ENCODE measurements at regions not wholly inside any gene's neighbourhood (a gene's known extent, or its start where the extent isn't known, plus 50 kb on each side); places are given as distances from the start of the nearest gene placed in this dataset.

DNA sequence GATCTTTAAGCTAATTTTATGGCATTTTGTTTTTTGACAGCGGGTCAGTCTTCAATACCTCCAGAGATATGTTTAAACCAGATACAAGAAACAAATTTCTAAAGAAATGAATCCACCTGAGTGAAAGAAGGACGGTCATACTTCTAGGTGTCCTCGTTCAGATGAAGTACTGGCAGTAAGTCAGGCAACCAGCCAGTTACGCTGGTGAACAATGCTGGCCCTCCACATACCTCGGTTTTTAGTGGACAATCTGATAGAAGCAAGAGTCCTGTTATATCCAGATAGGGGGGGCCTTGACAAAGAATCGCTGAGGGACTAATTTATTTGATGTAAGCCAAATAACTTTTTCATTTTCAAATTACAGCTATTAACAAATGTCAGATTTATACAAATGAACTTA, 266.4 kb upstream of the KLF14 start:
- no peak for DNase-seq

DNA sequence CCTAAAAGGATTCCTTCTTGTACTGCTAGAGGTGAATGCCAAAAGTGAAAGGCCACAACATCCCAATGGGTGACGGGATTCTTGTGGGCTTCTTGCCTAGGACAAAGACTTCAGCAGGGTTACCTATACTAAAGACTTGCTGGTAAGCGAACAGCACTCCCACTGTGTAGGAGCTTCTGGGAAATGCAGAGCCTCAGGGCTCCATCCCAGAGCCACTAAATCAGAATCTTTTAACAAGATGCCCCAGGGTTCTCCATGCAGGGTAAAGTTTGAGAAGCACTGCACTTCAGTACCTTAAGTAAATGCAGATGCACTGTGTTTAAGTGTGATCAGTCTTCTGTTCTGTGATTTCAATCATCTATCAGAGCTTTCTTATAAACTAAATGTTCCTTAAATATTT, 266.9 kb upstream of the KLF14 start:
- no peak for DNase-seq

DNA sequence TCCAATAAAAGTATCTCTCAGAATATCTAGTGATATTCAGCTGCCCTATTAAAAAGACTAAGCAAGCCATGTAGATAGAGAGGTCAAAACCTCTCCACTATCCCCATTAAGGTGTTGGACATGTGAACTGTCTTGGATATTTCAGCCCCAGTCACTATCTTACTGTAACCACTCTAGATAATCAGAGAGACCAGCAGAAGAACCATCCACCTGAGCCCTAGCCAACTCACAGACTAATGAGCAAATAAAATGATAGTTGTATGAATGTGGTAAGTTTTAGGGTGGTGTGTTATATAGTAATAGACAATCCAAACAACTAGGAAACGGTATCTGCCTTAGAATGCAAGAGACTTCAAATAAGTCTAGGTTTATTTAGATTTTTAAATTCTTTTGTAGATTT, 268.6 kb upstream of the KLF14 start:
- DNase-seq, result no peak

DNA sequence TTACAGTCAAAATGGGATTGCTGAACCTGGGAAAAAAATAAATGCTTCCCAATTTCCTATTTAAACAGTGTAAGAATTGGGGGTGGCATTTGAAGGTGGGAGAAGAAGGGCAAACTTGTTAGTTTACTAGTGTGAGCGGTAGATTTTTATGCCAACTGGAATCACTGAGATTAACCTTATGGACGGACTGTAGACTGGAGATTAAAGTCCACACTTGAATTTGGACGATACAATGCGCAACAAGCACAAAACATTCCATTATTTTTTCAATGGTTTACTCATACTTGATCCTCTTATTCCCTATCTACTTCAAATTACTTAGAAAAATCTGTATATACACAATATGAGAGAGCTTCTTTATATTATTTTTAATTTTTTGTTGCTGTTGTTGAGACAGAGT, 269.6 kb upstream of the KLF14 start:
- DNase-seq, result no peak

DNA sequence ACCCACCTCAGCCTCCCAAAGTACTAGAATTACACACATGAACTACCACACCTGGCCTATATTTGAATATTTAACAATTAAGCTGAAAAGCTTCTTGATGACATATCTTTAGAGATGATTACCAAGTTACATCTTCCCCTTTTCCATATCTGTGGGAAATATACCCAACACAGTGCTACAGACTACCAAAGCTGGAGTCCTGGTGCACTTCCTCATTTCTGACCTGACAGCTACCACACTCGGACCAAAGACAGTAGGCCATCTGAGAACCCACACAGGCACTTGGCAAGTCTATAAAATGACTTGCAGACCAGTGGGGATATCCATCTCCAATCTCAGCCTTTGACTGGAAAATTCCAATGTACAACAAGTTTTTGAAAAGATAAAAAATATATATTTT, 270.4 kb upstream of the KLF14 start:
- DNase-seq, result no peak

DNA sequence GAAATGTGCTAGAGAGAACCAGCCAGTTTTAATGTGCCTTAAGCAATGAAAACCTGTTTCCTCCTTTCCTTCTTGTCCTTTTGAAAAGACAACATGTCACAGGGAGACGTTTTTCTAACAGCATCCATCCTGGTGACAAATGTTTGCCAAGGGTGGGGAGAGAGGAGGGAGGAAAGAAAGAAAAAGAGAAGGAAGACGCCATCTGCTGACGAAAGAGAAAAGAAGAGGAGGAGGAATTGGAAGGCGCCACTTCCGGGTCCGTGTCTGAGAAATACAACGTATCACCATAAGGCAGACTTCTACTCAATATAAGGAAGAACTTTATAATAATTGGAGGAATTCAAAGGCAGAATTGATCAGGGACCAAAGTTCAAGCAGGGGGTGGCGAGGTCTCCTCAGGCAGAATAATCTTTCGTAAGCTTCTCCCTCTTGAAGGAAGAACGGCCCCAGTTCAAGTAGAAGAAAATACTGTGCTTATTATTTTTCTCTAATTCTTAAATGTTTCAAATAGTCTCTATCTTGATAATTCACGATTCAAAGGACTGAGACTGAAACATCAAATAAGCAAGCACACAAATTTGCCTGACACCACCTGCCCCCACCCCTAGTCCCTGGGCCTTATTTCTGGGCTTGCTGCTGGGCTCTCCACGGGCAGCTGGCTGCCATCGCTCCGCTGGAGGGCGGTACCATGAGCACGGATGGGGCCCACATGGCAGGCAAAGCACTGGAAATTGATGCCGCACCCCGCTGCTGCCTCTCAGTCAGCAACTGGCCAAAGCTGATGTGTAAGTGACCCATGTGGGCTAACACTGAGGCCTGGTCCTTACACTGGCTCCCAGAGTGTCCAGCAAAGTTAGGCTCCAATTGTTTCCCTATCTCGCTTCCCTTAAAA, 273.7 kb upstream of the KLF14 start:
- no peak for DNase-seq

DNA sequence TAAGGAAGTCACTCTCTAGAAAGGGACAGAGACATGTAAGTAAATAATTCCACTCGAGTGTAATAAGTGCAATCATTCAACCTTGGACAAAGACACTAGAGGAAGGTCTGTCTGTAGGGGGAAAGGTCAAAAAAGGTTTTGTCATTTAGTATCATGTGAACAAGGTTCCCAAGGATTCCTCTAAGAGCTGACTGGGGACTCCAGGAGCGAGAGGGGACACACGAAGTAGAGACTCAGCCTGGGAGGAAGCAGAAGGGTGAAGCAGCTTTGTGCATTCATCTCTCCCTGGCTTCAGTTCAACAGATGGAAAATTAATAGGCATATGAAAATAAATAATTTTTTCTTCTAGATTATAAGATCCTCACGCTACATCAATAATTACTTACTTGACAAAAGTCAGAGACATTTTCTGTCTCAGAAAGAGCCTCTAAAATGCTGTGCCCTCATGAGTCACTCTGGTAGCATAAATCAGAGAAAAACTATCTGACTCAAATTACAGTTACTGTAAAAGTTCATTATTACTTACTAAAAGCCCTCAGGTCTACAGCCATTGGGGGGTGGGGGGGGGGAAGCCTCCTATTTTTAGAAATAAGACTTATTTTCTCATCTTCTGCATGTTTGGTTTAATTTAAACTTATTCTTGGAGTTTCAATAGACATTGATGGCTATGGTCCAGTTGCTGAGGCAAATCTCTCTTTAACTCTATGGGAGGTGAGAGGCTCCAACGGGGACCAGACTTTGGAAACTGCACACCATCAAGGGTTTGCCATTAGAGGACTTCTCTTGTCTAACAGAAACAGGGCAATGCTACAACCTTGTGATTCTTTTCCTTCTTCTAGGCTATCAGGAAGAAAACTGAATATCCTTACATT, 275.1 kb upstream of the KLF14 start:
- DNase-seq, result no peak

DNA sequence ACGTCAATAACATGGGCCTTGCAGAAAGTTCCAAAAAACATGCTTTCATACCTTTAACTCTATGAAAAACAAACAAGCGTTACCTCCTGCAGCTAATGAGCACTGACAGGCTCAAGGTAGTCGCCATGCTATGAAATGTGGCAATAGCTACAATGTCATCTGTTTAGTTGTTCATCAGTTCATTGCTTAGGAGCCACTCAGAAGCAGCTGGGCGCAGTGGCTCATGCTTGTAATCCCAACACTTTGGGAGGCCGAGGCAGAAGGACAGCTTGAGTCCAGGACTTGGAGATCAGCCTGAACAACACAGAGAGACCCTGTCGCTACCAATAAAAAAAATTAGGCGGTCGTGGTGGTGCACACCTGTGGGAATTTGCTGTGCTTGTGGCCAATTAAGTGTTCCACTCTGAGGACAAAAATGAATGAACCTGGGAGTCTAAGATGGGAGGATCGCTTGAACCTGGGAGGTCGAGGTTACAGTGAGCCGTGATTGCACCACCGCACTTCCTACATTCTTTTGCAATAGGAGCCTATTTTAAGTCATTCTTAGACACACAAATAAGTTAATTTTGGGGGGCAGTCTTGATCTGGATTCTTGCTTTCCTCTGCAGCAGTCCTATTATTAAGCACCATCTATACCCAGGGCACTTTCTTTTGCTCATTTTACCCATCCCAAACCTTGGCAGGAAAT, 276.2 kb upstream of the KLF14 start:
- DNase-seq, result no peak

DNA sequence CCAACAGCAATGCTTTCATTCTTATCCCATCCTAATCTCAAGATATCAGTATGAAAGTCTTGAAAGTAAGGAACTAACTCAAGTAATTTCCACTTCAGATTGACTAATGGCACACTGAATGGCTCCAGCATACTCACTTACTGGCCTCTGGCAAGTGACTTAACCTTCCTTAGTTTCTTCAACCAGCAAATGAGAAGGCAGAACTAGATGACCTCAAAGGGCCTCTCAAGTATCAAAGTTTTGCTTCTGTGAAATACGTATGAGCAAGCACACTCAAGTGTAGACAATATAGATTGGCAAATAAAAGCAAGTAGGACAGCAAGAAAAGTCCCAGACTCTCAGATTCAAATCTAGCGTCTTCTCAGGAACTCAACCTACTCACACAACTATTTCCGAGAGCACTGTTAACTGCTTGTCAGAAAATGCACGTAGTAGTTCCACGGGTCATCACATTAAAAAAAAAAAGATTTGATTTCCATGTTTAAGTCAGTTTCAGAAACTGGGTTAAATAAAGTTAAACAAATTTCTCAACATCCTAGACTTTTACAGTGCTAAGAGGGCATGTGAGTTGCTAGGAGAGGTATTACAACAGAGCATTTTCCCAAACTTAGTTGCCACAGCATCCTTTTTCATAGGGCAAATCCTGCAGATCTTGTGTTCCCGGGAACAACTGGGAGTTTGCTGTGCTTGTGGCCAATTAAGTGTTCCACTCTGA, 276.9 kb upstream of the KLF14 start:
- no peak for DNase-seq

DNA sequence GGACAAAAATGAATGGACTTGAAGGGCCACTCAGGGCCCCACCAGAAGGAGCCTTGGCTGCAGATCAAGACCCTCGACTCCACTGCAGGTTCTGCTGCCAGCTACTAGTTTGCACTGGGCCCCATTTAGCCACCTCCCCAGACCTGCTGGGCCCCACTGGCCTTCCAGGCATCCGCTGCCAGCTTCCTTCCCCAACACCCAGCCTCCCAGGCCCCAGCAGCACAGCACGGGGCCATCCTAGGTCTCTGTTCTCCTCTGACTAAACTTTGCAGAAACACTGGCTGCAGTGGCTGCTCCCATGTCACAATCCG, 277.4 kb upstream of the KLF14 start:
- no peak for DNase-seq

DNA sequence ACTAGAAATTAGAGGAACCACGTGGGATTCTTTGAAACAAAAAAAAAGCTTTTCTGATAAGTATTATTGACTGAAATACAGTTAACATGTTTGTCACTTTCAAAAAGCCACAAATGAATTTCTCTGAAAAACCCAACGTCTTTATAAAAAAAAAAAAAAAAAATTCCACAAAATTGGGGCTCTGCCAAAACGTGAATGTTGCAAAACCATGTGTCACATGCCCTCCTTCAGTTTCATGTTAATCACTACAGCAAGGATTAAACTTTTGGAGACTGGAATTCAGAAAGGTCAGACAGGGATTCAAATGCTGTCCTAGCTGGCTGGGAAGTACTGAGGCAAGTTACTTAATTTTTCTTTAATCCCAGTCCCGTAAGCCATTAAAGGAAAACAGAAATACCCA, 278.0 kb upstream of the KLF14 start:
- no peak for DNase-seq

DNA sequence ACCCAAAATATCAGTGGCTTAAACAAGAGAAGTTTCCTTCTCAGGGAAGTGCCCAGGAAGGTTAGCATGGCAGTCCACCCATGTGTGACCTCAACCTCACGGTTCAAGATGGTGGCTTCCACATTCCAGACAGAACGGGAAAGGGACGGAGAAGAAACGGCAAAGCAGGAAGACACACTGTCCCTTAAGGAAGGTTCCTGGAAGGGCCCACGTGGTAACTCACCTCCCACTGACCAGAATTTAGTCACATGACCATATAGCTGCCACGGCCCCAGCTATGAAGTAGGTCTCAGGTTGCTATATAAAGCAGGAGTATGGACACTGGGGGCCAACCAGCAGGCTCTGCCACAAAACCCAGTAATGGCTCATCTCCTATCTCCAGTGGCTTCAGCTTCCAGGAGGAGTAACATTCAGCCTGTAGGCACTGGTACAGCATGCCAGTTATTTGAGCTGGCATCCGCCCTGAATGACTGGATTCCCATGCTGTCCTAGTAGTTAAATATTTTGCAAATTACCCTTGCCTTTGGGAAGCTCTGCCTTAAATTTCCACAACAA, 278.5 kb upstream of the KLF14 start:
- no peak for DNase-seq

DNA sequence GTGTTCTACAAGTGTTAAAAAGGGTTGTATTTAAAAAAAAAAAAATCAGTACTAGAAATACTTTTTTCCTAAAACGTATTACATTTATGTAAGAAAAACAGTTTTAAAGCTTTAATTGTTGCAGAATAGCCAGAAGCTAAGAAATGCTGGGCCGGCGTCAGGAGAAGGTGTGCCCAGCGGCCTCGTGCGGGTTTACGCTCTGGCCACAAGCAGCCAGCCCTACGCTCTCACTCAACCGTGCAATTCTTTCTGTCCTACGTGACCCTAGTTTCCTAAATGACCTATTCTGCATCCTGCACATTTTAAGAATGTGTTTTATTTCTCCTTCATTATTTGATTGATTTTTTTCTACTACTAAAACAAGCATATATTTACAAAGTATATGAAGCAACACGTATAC, 279.7 kb upstream of the KLF14 start:
- no peak for DNase-seq

DNA sequence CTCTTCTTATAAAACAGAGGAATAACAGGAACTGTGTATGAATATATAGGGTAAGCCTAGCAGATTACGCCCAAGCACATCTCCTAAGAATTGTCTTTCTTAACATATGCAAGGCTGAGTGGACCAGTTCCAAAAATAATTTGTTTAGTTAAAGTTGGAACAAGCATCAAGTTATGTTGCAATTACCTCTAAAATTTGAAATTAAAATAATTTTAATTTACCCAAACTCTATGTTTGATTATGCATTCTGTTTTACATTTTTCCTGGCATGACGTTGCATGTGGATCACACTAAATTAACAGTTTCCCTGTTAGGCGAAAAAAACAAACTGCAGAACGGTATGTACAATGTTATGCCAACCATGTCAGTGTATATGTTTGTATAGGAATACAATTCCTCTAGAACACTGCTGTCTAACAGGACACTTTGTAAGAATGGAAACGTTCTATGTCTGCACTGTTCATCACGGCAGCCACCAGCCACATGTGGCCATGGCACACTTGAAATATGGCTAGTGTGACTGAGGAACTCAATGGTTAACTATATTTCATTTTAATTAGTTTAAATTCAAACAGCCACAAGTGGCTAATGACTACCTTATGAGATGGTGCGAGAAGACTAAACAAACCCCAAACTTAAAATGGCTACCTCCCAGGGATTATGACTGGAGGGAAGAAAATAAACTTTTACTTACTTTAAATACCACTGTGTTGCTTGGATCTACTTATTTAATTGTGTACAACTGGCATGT, 281.1 kb upstream of the KLF14 start:
- no peak for DNase-seq

DNA sequence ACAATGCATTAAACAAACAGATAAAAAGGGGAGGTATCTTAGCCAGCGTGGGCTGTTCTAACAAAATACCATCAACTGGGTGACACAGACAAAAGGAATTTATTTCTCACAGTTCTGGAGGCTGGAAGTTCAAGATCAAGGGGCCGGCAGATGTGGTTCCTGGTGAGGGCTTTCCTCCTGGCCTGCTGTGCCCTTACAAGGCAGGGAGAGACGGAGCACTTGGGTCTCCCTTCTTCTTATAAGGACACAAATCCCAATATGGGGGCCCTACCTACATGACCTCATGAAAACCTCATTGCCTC, 281.6 kb upstream of the KLF14 start:
- no peak for DNase-seq

DNA sequence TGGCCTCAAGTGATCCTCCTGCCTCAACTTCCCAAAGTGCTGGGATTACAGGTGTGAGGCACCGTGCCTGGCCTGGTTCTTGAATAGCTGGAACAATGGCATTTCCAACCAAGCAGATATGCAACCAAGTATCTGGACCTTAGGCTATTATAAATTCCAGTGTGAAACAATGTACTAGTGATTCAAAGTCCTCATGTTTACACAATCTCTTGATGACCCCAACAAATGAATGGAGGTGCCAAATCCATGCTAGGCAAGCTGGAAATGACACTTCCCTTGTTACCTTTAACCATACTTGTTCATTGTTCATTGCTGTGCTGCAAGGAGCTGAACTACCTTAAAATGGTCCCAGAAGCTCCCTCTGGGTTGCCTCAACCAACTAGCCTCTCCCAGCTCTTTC, 282.2 kb upstream of the KLF14 start:
- DNase-seq, result no peak

DNA sequence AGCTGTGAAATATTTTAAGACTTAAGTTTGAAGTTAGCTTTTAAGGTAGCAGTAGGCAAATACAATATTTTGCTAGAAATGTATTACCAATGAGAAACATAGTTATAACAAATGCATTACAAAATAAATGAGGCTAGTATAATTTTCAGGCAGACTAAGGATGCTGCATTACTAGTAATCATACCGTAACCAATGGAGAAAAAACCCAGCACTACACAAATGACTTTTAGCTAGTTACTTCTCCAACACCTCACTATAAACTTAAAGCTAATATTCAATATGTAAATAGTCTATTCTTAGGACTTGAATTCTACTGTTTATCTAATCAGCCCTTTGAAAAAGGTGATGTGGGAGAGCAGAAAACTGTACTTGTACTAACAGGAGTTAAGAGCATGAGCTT, 285.3 kb upstream of the KLF14 start:
- no peak for DNase-seq

DNA sequence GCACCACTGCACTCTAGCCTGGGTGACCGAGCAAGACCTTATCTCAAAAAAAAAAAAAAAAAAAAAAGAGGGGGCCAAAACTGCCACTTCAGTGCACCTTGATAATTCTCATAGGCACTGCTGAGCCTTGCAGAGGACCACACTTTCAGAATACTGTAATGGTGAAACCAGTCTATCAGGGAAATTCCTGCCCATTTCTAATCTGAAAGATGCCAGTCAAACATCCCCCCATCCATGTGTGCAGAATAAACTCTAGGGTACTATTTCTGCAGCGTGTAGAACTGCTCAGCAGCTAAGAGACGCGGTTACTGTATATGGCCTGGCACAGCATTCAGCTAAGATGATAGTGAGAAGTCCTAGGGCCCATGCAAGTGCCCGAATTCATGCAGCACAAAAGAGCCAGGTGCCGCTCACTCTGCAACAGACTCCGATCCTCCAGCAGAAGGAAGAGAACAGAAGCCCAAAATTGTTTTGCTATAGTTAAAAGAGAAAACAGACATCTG, 286.8 kb upstream of the KLF14 start:
- no peak for DNase-seq

DNA sequence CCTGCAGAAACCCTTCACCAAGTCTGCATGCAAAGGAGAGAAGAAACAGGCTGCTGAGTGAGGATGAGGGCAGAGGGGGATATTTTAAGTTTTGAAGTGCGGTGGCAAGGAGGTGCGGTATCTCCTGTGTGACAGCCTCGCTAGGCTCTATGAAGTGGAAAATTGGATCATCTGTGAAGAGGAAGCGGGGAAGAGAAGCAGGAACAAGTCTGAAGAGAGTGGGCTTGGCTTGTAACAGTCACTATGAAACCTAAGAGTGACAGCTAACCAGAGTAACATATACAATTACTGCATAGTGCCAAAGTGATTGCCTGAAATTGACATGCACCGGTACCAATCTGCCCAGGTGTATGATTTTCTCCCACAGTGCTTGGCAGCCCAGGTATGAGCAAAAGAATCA, 287.5 kb upstream of the KLF14 start:
- DNase-seq, result no peak

DNA sequence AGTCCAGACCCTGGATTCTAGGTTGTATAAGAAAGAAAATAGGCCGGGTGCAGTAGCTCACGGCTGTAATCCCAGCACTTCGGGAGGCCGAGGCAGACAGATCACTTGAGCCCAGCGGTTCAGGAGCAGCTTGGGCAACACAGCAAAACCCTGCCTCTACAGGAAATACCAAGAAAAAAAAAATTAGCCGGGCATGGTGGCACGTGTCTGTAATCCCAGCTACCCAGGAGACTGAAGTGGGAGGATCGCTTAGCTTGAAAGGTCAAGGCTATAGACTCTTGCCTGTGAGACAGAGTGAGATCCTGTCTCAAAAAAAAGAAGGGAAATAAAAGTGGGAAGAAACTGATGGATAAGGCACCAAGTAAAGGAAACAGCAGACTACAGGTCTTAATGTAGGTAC, 287.9 kb upstream of the KLF14 start:
- no peak for DNase-seq

DNA sequence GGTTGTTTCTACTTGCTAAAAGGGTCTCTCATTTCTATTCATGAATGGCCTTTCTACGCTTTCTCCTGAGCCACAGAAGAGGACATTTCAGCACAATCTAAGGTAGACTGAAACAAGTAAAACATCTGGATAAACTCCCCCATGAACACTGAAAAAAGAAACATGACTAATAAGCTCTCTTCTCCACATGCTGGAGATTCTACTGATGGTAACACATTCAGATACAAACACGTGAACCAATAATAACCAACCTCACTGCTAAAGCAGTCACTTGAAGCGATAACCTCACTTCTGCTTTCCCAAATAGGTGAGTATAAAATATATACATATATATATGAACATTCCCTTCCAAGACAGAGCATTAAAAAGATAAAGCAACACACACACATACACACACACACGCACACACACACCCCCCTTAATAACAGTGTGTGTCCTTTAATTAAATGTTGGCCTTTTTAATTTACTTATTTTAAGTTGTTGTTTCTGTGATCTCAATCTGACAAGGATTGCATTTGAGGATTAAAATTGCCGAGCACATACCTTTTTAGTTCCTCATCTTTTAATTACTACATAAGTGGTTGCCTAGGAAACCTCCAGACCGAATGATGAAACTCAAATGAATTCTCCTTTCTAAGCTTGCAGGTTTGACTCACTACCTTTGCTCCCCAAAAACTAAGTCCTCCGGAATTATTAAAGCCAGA, 292.4 kb upstream of the KLF14 start:
- DNase-seq, result no peak

Data from NCI-H774 (cell line).